OCI-LY7 (cell line): ENCODE measurements at regions not wholly inside any gene's neighbourhood (a gene's known extent, or its start where the extent isn't known, plus 50 kb on each side); places are given as distances from the start of the nearest gene placed in this dataset.

Experiments used
- BruUV-seq: library from RNA; stranded (reverse); fragments of 400-500 nt; replicated peaks from 2 replicates; lab custom pipeline; 2021; lab: Mats Ljungman, UMichigan
- CTCF ChIA-PET: fragments of 300-600 bp; sonication (Branson Sonifier 250); formaldehyde crosslinking; loops from one replicate; lab custom pipeline; 2022; ENCODE audit warnings: antibody characterized with exemption; ENCODE audit not compliant: unreplicated experiment; lab: Charles Lee
- POLR2A ChIA-PET: fragments of 300-600 bp; sonication (Branson Sonifier 250); formaldehyde crosslinking; loops from one replicate; lab custom pipeline; 2022; ENCODE audit warnings: antibody characterized with exemption; lab: Charles Lee
- DNase-seq: peaks from one replicate; pipeline ENCODE4 v3.0.0-alpha.2; 2015; ENCODE audit warnings: low spot score
- H2AFZ ChIP-seq: fragments of 200-600 bp; sonication (generic), shearing (Covaris generic); 2 replicates; pipeline ENCODE4 v1.6.1; 2014; ENCODE audit warnings: mild to moderate bottlenecking, antibody characterized with exemption, low read length, moderate library complexity
- H3K27ac ChIP-seq: fragments of 200-600 bp; sonication (generic); 2 replicates; pipeline ENCODE4 v1.5.1; 2014; ENCODE audit warnings: mixed run types, low read depth, mild to moderate bottlenecking, moderate library complexity, low read length, inconsistent platforms; ENCODE audit not compliant: poor library complexity, severe bottlenecking
- H3K36me3 ChIP-seq: fragments of 200-600 bp; sonication (generic); 2 replicates; pipeline ENCODE4 v1.6.1; 2014; ENCODE audit warnings: mild to moderate bottlenecking, antibody characterized with exemption, low read length, moderate library complexity, mixed read lengths; ENCODE audit not compliant: insufficient read depth
- H3K4me1 ChIP-seq: fragments of 200-600 bp; sonication (generic); 2 replicates; pipeline ENCODE4 v1.5.1; 2014; ENCODE audit warnings: mild to moderate bottlenecking, low read length; ENCODE audit not compliant: insufficient read depth, poor library complexity, severe bottlenecking
- H3K4me2 ChIP-seq: fragments of 200-600 bp; sonication (generic); 2 replicates; pipeline ENCODE4 v1.6.1; 2014; ENCODE audit warnings: mild to moderate bottlenecking, low read length
- H3K4me3 ChIP-seq: fragments of 200-600 bp; sonication (generic); 2 replicates; pipeline ENCODE4 v1.5.1; 2014; ENCODE audit warnings: mild to moderate bottlenecking, low read depth, low read length; ENCODE audit not compliant: poor library complexity, severe bottlenecking
- H3K79me2 ChIP-seq: fragments of 200-600 bp; sonication (generic); 2 replicates; pipeline ENCODE4 v1.6.1; 2016; ENCODE audit warnings: low read depth, mild to moderate bottlenecking, low read length, moderate library complexity, mixed read lengths; ENCODE audit not compliant: insufficient read depth
- H3K9me2 ChIP-seq: fragments of 200-600 bp; sonication (generic); 2 replicates; pipeline ENCODE4 v1.6.1; 2016; ENCODE audit warnings: mild to moderate bottlenecking, low read length, mixed read lengths; ENCODE audit not compliant: insufficient read depth
- H3K9me3 ChIP-seq: fragments of 200-600 bp; sonication (generic); 2 replicates; pipeline ENCODE4 v1.6.1; 2014; ENCODE audit warnings: mild to moderate bottlenecking, mixed run types, low read length, mixed read lengths
- H4K20me1 ChIP-seq: fragments of 200-600 bp; sonication (generic); 2 replicates; pipeline ENCODE4 v1.6.1; 2014; ENCODE audit warnings: mild to moderate bottlenecking, antibody characterized with exemption, low read length, moderate library complexity, mixed read lengths; ENCODE audit not compliant: insufficient read depth
- CTCF ChIP-seq: fragments of 200-600 bp; sonication (generic); conservative IDR thresholded peaks from 2 replicates; pipeline ENCODE4 v1.5.1; 2014; ENCODE audit warnings: mild to moderate bottlenecking, antibody characterized with exemption, low read length, moderate library complexity, mixed read lengths
- EZH2phosphoT487 ChIP-seq: fragments of 200-600 bp; sonication (generic); IDR thresholded peaks from 2 replicates; pipeline ENCODE4 v1.6.1; 2018; ENCODE audit warnings: low read depth, borderline replicate concordance, mild to moderate bottlenecking, mixed run types, antibody characterized with exemption, low read length, moderate library complexity, mixed read lengths
- intact Hi-C: fragments of 100-400 bp; cut with micrococcal nuclease; formaldehyde crosslinking; loops from one replicate; pipeline ENCODE4 v1.10.0; 2022; ENCODE audit not compliant: unreplicated experiment

- Histone ChIP-seq H3K4me1 (no peaks in the 10 kb centered on the region), H3K27ac (no peak overlapping the region), H4K20me1 (no peaks in the 10 kb centered on the region), H3K4me3 (no peak overlapping the region), H2AFZ (no peak overlapping the region), H3K9me3 (no peaks in the 10 kb centered on the region), H3K9me2 (no peaks in the 10 kb centered on the region), H3K36me3 (no peaks in the 10 kb centered on the region), H3K4me2 (no peak overlapping the region), H3K79me2 (no peaks in the 10 kb centered on the region)
- POLR2A ChIA-PET = interaction anchor here (0.6 kb wide), 1 partner anchor 738 kb away, joined by 3 read pairs; no protein-coding TSS in a partner anchor
- intact Hi-C loops = no loop called here
- no TSS peak for BruUV-seq
- CTCF ChIA-PET = no interaction called here
- TF ChIP-seq CTCF = no peak
- TF ChIP-seq EZH2phosphoT487 = no peak
- DNase-seq = no peak
Measured at GRCh38 chr1:165060285-165060793, 296.2 kb downstream of the LMX1A start.

GRCh38 chr1:165057956-165058355 lies 298.6 kb downstream of the LMX1A start:
- intact Hi-C loops = no loop called here
- no peaks in the 10 kb centered on the region for H3K9me2 ChIP-seq
- H3K36me3 ChIP-seq = no peaks in the 10 kb centered on the region
- no peak overlapping the region for H3K27ac ChIP-seq
- H3K4me3 ChIP-seq = no peak overlapping the region
- no peak overlapping the region for H3K4me2 ChIP-seq
- H2AFZ ChIP-seq = no peak overlapping the region
- no peak for DNase-seq
- no peaks in the 10 kb centered on the region for H3K9me3 ChIP-seq
- CTCF ChIA-PET = interaction anchor here (0.6 kb wide), 1 partner anchor 165 kb away, joined by 3 read pairs; no protein-coding TSS in a partner anchor
- TF ChIP-seq EZH2phosphoT487 = no peak
- no peak for TF ChIP-seq CTCF
- H3K79me2 ChIP-seq = no peaks in the 10 kb centered on the region
- H4K20me1 ChIP-seq = no peaks in the 10 kb centered on the region
- BruUV-seq = no TSS peak
- POLR2A ChIA-PET = no interaction called here
- no peaks in the 10 kb centered on the region for H3K4me1 ChIP-seq

GRCh38 chr1:165056914-165057313 lies 299.6 kb downstream of the LMX1A start:
- Histone ChIP-seq H3K9me3 (no peaks in the 10 kb centered on the region), H3K79me2 (no peaks in the 10 kb centered on the region), H3K4me3 (no peak overlapping the region), H4K20me1 (no peaks in the 10 kb centered on the region), H3K4me1 (no peaks in the 10 kb centered on the region), H3K9me2 (no peaks in the 10 kb centered on the region), H3K4me2 (no peak overlapping the region), H3K36me3 (no peaks in the 10 kb centered on the region), H2AFZ (no peak overlapping the region), H3K27ac (no peak overlapping the region)
- BruUV-seq = no TSS peak
- intact Hi-C loops = no loop called here
- POLR2A ChIA-PET = no interaction called here
- TF ChIP-seq EZH2phosphoT487 (no peak), CTCF (no peak)
- CTCF ChIA-PET = no interaction called here
- no peak for DNase-seq
